HL-60/S4 (cell line): ENCODE measurements at regions not wholly inside any gene's neighbourhood (a gene's known extent, or its start where the extent isn't known, plus 50 kb on each side); places are given as distances from the start of the nearest gene placed in this dataset.

Experiments used
- in situ Hi-C: fragments of 300-500 bp; cut with MboI; formaldehyde crosslinking; loops from 2 replicates; pipeline ENCODE4 v1.14.3; 2022; ENCODE audit warnings: low sequenced_read_pairs

DNA sequence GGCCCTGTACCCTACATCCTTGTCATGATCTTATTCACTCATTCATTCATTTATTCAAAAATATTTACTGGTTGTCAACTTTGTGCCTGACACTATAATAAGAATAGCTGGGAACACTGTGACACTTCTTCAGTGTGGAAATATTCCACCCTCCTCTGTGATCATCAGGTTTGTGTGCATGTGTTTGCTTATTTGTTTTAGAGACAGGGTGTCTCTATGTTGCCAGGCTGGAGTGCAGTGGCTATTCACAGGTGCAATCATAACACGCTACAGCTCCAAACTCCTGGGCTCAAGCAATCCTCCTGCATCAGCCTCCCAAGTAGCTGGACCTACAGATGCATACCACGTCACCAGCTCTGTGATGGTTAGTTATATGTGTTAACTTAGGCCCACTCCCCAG, 50.0 kb upstream of the PLCL2 start:
- in situ Hi-C loops = loop anchor here (25.0 kb wide), 1 partner anchor 578 kb away; no protein-coding TSS in a partner anchor
